T-helper 1 cell treated with Interleukin-12 subunit alpha and Interleukin-12 subunit beta and Interleukin-4 antibody, amounts not matched to agents 30 ng/mL and 1 ng/mL, for 36 hours (primary cell): ENCODE measurements at regions not wholly inside any gene's neighbourhood (a gene's known extent, or its start where the extent isn't known, plus 50 kb on each side); places are given as distances from the start of the nearest gene placed in this dataset.

Experiments
- intact Hi-C: fragments of 100-400 bp; cut with micrococcal nuclease; formaldehyde crosslinking; loops from one replicate; pipeline ENCODE4 v1.15.1; 2024

DNA sequence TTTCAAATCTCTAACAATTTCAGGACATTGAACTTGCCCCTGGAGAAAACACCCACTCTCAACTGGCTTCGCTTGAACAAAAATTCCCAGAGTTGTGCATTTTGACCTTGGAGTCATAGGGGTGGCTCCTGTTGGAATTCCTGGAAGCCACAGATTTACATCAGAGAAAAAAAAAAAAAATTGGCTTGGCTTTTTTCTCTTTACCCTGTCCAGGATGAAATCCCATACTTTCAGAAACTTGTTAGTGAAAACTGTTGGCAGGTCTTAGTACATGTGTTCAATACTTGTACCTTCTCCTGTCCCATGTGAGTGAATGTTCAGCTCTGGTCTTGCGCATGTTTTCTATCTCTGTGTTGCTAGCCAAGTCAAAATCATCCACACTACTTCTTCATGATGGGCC, 228.8 kb downstream of the TGFB2 start:
- intact Hi-C loops = no loop called here

DNA sequence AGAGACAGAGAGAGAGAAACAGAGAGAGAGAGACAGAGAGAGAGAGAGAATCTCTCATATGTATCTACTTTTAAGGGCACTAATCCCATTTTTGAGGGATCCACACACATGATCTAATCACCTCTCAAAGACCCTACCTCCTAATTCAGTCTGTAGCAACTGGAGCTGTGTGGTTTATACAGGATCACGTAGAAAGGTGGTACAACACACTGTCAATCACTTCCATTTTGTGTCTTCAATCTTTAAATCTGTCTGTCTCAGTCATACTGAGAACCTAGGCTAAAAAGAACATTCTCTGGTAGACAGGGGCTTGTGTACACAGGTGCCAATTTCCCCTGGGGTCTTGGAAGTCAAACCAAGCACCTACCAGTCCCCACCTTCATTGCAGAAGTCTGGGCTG, 229.9 kb downstream of the TGFB2 start:
- intact Hi-C loops = no loop called here

DNA sequence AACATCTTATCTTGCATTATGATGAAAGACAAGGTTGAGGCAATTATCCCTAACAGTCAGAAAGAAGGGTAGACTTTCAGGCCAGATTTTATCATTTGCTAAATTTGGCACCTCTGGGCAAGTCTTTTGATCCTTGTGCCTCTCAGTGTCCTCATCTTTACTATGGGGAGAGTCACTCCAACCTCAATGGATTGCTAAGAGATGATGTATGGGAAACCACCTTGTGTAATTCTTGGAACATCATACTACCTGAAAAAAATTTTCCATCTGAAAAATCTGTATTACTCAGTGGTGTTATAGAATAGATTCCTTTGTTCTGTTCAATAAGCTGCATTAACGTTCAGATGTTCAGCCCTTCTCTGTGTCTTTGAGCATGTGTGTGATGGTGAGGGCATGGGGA, 230.7 kb downstream of the TGFB2 start:
- intact Hi-C loops = no loop called here

DNA sequence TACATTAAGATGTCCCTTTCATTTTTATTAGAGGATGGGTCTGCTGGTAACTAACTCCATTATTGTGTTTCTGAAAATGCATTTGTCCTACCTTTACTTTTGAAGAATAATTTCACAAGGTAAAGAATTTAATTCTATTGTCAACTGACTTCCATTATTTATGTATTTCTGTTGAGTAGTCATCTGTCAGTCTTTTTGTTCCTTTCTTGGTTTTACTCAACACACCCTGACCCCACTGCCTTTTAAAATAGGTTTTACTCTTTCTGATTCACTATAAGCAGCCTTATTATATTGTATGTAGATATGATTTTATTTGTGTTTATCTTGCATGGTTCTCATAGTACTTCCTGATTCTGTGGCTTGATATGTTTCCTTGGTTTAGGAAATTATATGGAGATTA, 237.5 kb downstream of the TGFB2 start:
- intact Hi-C loops = no loop called here

DNA sequence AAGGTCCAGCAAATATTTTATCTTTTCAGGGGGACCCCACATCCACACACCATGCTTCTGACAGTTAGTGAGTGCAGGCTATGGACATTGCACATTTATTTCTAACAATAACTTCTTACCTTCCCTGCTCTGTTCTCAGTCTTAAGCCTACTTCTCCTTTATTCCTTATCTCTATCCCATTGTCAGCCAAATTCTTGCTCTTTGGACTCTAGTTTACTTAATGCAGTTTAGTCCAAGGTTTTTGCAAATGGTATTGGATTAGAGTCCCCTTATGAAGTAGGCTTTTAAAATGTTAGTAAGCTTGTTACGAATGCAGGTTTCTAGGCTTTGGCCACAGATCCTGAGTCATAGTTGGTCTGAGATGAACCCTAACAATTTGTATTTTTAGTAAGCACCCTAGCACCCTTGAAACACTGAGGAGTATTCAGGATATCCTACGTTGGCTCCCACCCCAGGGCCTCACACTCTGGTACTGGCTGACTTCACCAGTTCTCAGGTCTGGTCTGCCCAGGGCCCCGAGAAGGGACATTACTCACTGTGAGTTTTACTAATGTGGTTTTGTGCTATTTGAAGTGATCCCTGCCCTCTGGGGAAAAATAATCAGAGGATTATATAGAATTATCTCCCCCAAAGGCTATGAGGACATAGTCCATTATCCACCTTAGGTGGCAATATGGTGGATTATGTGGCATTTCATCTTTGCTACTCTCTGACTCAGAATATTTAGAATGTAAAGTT, 239.5 kb downstream of the TGFB2 start:
- intact Hi-C loops = no loop called here

DNA sequence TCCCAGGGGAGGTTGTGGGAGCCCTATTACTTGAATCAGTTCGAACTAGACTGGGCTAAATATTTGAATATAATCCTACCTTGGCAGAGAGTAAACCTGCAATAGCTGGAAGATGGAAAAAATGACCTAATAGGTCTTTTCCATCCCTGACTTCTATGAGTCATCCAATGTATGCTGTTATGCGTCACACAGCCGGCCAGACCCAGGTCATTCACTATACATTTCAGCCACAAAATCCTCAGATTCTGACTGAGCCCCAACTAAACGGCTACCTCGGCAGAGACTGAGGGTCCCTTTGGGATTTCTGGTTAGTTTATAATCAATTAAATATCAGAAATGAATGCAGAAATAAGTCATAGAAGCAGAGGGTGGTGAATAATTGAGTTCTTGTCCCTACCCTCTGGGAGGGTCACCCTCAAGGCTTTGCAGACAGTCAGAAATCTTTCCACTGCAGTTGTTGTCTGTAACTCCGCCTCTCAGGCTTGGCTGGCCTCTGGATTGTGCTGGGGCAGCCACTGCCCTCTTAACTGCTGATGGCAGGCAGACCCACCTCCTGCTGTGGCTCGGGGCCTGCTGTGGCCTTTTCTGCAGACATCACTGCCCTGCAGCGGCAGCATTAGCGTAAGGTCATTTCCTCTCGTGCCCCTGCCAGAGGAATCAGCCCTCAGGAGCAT, 240.5 kb downstream of the TGFB2 start:
- intact Hi-C loops = no loop called here

DNA sequence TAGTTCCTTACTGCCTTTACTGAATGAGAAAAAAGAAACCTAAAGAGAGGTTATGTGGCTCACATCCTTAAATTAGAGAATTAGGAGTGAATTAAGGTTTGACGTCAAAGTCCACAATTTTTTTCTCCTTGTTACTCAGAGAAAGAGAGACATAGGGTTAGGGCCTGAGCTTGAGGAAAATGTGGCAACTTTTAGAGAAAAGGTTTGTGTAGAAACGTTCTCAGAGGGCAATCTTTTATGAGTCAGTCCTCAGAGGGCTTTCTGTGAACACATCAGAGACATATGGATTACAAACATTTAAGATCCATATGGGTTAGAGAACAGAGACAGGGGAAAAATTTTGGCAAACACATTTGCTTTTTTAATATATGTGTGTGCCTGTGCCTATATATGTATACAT, 242.8 kb downstream of the TGFB2 start:
- intact Hi-C loops = no loop called here

DNA sequence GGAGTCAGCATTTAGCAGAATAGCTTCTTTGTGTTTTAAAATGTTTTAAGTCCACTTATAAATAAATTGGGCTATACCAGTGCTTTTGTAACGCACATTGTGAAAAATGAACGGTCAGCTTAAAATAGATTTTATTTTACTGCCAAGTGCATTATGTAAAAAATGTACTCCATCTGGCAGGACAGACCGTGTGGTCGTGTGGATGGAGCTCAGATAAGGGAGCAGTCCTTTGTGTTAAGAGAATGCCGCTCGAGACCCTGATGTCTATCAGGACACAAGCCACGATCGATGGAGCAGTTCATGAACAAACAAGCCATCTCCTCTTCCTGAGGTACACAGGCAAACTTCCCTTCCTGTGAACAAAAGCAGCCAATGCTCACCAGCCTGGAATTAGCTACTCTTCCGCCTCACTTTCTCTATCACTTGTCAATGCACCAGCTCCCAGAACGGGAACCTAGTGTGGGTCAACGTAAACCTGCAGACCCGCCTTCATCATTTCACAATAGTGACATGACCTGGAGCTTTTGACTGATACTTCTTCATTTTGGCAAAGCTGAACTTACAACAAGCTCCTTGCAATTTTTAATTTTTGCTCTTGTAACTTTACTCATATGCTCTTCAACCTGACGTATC, 243.5 kb downstream of the TGFB2 start:
- intact Hi-C loops = no loop called here

DNA sequence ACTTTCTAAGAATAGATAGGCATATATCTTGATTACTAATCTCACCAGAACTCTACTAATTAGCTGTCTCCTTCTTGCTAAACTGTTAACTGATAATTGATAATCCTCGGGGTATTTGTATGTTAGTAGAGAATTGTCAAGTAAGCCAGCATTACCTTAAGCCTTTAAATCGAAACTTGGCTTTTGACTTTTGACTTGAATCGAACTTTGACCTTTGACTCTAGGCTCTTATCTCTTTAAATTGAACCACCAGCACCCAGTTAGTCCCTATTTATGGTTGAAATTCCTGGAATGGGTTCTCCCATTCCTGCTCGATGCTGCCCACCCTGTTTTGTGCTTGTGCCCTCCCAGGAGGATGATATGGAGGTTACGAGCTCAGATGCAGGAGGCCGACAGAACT, 244.4 kb downstream of the TGFB2 start:
- intact Hi-C loops = no loop called here

DNA sequence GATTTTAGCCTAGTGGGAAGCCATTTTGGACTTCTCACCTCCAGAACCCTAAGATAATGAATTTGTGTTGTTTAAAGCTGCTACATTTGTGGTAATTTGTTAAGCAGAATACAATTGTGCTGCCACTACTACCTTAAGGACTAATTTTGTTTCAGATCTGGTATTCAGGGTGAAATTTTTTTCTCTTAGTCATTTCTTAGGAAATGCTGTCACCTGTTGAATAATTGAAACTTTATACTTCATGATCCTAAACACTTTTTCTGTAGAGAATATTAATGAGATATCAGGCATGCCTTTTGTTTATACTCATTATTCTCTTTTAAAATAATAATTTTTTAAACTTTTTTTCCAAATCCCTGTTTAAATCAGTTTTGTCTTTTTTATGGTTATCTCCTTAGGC, 246.8 kb downstream of the TGFB2 start:
- intact Hi-C loops = no loop called here

DNA sequence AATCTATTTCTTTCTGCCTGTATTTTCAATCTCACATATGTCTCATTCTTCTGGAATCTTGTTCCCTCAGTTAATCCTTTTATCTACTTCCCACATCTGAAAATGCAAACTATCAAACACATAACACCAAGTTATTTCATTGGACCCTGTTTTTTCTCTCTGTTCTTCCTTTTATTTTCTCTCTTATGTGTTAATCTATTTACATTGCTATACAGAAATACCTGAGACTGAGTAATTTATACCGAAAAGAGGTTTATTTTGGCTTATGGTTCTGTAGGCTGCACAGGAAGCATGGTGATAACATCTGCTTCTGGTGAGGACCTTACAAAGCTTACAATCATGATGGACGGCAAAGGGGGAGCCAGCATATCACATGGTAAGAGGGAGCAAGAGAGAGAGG, 247.6 kb downstream of the TGFB2 start:
- intact Hi-C loops = no loop called here

DNA sequence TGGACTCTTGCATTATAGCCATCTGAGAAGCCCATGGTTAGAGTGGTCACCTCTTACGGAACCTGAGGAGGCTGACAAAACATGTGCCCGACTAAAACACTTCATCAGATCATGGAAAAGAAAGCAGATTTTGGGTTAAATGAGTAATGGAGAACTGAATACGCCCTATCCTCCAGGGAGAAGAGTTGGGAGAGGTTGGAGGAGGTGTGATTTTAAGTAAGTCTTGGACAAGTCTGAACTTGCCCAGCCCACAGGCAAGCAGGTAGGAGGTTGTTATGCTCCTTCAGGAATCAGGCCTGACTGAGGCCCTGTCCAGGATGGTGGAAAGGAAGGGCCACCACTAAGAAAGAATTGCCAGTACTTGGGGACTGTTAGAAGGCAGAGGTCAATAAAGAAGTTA, 255.8 kb downstream of the TGFB2 start:
- intact Hi-C loops = no loop called here

DNA sequence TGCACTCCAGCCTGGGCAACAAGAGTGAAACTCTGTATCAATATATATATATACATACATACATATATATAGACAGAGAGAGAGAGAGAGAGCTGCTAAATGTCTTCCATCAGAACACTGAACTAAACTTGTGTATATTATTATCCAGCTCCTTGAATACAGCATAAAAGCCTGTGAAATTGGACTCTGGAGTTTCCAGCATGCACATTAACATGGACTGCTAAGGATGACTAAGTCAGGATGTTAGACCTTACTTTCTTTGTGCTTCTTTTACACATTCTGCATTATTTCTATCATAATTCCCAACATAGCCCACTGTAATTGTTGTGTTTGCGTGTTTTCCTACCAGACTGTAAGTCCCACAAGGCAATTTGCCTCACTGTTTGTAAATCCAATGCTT, 259.1 kb downstream of the TGFB2 start:
- intact Hi-C loops = no loop called here

DNA sequence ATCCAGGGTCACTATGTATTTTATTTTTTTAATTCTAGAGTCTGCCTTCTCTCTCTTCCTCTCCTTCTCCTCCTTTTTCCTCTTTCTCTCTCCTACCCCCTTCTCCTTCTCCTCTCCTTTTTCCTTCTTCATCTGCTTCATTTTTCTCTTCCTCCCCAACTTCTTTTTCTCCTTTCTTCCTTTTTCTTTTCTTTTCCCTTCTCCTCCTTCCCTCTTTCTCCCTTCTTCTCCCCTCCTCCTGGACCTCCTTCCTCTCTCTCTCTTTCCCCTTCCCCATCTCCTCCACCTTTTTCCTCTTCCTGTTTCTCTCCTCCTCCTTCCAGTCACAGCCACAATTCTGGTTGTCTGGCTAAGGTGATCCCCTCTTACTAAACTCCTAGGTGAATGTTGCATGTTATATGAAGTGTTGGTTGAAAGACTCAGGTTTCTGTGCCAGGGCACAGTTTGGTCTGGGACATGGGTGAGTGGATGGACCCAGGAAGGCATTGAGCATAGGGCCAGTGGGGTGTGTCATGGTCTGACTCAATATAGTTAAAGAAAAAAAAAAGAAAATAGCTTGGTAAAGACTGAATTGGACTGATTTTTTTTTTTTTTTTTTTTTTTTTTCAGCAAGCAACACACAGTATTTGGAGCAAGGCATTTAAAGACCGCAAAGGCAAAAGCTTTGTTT, 266.9 kb downstream of the TGFB2 start:
- intact Hi-C loops = no loop called here

DNA sequence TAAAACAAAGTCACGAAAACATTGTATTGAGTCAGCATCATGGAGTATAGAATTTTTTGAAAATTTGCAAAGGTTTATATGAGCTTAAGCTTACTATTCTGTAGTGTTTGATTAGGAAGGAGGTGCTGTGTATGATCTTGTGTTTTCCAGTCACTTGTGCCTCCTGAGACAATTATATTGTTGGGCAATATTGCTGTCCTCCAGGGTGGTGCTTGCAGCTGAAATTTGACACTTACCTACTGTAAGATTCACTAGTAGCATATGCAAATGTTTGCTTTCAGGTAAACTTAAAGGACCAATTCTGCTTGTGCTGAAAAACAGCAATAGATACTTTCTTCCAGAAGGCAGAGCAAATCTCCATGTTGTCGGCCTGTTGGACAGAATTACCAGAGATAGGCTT, 268.0 kb downstream of the TGFB2 start:
- intact Hi-C loops = no loop called here

DNA sequence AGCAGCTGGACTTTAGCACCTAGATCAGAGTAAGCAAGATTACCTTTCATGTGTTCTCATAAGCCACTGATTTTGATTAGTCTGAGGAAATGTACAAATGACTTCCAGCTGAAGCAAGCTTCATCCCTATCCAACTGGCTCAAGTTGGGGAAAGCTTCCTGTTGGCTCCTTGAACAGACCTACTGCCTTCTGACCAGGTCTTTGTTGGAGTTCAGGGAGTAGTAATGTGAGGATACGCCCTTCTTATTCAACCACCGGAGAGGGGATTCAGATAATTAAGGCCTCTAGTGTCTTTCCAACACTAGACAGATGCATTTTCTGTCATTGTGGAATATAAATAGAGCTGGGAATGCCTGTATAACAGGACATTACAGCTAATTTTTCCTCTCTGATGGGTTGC, 268.9 kb downstream of the TGFB2 start:
- intact Hi-C loops = no loop called here

DNA sequence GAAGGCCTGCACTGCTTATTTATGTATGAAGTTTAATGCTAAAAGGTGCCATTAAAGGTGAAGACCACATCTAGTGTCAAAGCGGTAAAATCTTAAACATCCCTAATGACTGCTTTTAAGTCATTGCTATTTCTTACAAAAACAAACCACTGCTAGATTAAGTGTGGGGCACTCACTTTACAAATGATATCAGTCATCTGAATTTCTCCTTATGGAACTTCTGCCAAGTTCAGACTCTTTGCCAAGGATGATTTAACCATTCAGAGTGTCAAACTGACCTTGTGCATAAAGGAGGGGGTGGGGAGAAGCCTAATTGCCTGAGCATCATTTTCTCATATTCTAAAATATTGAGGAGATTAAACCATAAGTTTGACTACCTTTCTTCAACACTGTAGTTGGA, 271.5 kb downstream of the TGFB2 start:
- intact Hi-C loops = no loop called here

DNA sequence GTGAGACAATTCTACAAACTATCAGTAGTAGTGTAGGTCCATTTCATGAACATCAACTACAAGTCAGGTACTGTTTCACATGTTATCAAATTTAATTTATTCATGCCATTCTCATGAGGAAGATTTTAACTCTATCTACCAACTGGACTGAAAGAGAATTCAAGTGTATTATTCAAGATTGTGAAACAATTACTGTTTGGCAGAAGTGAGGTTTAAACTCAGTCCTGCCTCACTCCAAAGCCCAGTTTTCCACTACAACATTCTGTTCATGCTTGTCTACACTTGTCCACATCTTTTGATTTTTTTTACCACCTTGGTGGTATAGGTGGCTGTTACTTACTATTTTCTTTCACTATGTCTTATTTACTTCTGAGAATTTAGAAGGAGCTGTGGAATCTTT, 272.9 kb downstream of the TGFB2 start:
- intact Hi-C loops = no loop called here

DNA sequence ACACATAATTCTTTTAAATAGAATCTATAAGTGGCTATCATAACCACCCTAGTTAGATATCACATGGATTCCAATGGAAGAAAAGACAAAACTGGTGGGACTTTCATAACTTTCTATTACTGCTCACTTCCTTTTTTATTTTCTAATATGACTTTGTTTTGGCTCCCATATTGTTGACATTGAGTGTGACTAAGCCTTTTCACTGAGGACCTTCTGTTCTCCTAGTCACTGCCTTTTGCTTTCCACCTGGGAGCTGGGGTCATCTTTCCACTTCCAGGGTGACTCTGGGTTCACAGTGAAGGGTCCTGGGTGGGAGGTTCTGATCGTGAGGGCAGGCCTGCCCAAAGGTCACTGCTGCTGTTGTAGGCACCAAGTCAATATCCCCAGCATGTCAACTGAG, 275.8 kb downstream of the TGFB2 start:
- intact Hi-C loops = no loop called here

DNA sequence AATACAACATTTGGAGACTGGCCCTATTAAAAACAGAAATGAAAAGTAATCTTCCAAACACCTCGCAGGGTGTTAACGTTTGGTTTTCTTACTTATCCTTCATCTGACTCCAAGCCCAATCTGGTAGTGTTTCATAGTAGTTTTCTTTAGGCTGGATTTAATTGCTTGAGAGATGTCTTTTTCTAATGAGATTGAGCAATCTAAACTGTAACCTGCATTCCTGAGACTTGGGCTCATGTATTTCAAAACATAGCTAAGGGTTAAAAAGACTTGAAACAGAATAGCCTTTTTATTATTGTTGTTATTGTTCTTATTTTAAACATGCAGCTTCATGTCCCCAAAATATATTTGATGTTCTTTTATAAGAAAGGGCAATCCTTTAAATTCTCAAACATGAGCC, 278.9 kb downstream of the TGFB2 start:
- intact Hi-C loops = no loop called here

DNA sequence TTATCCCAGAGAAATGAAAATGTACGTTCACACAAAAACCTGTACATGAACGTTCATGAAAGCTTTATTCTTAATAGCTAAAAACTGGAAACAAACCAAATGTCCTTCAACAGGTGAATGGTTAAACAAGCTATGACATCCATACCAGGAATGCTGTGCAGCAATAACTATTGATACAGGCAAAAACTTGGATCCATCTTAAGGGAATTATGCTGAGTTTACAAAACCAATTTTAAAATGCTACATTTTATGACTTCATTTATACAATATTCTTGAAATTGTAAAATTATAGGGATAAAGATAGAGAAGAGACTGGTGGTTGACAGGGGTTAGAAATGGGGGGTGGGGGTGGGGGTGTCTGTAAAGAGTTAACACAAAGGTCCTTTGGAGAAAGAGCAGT, 280.3 kb downstream of the TGFB2 start:
- intact Hi-C loops = no loop called here

DNA sequence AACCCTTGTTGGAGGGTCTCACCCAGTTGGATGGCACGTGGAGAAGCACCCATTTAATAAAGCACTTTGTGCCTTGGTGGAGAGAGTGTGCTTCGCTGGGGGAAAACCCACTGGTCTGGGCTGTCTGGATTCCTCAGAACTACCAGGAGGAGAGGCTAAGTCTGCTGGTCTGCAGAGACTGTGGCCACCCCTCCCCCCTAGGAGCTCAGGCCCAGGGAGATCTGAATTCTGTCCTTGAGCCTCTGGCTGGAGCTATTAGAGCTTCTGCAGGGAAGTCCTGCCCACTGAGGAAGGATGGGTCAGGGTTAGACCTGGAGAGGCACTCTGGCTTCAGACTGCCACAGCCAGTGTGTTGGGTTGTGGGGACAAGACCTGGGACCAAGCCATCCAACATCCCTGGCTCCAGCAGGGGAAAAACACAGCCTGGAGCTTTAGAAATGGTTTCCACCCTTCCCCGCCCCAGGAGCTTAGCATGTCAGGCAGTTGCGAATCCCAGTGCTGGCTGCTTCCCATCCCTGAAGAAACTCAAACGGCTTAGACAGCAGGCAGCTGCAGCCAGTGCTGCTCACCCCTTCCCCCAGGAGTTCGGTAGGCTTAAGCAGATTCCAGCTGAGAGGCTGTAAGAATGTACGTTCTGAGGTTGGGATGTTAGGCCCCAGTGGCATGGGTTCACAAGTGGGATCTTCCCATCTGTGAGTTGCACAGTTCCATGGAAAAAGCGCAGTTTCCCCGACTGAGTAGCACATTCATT, 288.3 kb downstream of the TGFB2 start:
- intact Hi-C loops = no loop called here
